Ishikawa (cell line): ENCODE measurements at regions not wholly inside any gene's neighbourhood (a gene's known extent, or its start where the extent isn't known, plus 50 kb on each side); places are given as distances from the start of the nearest gene placed in this dataset.

ENCODE experiments used
- CEBPB ChIP-seq: IDR thresholded peaks from 2 replicates; pipeline ENCODE4 v1.6.1; 2012
- CREB1 ChIP-seq: IDR thresholded peaks from 2 replicates; pipeline ENCODE4 v1.6.1; 2012; ENCODE audit warnings: low read depth
- EGR1 ChIP-seq: IDR thresholded peaks from 2 replicates; pipeline ENCODE4 v1.6.1; 2012
- EP300 ChIP-seq: IDR thresholded peaks from 2 replicates; pipeline ENCODE4 v1.6.1; 2012; ENCODE audit warnings: borderline replicate concordance
- FOXM1 ChIP-seq: IDR thresholded peaks from 2 replicates; pipeline ENCODE4 v1.6.1; 2012; ENCODE audit warnings: low read depth, borderline replicate concordance
- NFIC ChIP-seq: IDR thresholded peaks from 2 replicates; pipeline ENCODE4 v1.6.1; 2012
- RAD21 ChIP-seq: IDR thresholded peaks from 2 replicates; pipeline ENCODE4 v1.6.1; 2012; ENCODE audit warnings: low read depth
- TAF1 ChIP-seq: IDR thresholded peaks from 2 replicates; pipeline ENCODE4 v1.6.1; 2012; ENCODE audit warnings: low read depth, mild to moderate bottlenecking
- TCF12 ChIP-seq: IDR thresholded peaks from 2 replicates; pipeline ENCODE4 v1.6.1; 2012; ENCODE audit warnings: low read depth
- TEAD4 ChIP-seq: IDR thresholded peaks from 2 replicates; pipeline ENCODE4 v1.6.1; 2012
- YY1 ChIP-seq: IDR thresholded peaks from 2 replicates; pipeline ENCODE4 v1.6.1; 2012; ENCODE audit warnings: low read depth
- ZBTB7A ChIP-seq: IDR thresholded peaks from 2 replicates; pipeline ENCODE4 v1.6.1; 2012; ENCODE audit warnings: low read depth
- TF ChIP-seq, protein P1 (sequence below): IDR thresholded peaks from 2 replicates; pipeline ENCODE4 v1.6.1; 2012
- TF ChIP-seq, protein P2 (sequence below): IDR thresholded peaks from 2 replicates; pipeline ENCODE4 v1.6.1; 2012; ENCODE audit warnings: low read depth, mild to moderate bottlenecking
- TF ChIP-seq, protein P3 (sequence below): IDR thresholded peaks from 2 replicates; pipeline ENCODE4 v1.6.1; 2012

DNA sequence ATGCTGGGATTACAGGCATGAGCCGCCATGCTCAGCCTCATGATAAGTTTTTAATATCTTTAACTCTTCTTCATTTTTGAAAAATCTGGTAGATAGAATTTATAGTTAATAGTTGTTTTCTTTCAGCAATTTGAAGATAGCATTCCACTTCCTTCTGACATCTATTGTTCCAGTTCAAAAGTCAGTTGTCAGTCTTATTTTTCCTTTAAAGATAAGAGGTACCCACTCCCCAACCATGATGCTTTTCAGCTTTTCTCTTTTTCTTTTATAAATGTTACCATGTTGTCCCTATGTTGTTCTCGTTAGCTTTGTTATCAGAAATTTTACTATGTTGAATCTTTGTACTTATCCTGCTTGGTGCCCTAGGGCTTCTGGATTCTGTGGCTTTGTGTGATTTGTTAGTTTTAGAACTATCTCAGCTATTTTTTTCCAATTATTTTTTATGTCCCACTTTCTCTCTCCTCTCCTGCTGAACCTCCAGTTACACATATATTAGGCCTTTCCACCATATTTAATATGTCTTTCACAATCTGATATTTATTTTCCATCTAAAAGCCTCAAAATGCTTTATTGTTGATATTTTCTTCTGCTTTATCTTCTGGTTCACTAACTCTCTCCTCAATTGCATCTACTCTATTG is 181.6 kb upstream of the FOXN3 start:
- TF ChIP-seq EGR1, result no peak
- TF ChIP-seq TCF12, result no peak
- no peak for TF ChIP-seq ZBTB7A
- no peak for TF ChIP-seq RAD21
- TF ChIP-seq YY1, result no peak
- TF ChIP-seq EP300, result no peak
- TF ChIP-seq FOXM1, result no peak
- no peak for TF ChIP-seq TAF1
- no peak for TF ChIP-seq NFIC
- TF ChIP-seq CEBPB, result no peak
- TF ChIP-seq, protein P1, sequence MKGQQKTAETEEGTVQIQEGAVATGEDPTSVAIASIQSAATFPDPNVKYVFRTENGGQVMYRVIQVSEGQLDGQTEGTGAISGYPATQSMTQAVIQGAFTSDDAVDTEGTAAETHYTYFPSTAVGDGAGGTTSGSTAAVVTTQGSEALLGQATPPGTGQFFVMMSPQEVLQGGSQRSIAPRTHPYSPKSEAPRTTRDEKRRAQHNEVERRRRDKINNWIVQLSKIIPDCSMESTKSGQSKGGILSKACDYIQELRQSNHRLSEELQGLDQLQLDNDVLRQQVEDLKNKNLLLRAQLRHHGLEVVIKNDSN, result no peak
- TF ChIP-seq TEAD4, result no peak
- TF ChIP-seq, protein P2, sequence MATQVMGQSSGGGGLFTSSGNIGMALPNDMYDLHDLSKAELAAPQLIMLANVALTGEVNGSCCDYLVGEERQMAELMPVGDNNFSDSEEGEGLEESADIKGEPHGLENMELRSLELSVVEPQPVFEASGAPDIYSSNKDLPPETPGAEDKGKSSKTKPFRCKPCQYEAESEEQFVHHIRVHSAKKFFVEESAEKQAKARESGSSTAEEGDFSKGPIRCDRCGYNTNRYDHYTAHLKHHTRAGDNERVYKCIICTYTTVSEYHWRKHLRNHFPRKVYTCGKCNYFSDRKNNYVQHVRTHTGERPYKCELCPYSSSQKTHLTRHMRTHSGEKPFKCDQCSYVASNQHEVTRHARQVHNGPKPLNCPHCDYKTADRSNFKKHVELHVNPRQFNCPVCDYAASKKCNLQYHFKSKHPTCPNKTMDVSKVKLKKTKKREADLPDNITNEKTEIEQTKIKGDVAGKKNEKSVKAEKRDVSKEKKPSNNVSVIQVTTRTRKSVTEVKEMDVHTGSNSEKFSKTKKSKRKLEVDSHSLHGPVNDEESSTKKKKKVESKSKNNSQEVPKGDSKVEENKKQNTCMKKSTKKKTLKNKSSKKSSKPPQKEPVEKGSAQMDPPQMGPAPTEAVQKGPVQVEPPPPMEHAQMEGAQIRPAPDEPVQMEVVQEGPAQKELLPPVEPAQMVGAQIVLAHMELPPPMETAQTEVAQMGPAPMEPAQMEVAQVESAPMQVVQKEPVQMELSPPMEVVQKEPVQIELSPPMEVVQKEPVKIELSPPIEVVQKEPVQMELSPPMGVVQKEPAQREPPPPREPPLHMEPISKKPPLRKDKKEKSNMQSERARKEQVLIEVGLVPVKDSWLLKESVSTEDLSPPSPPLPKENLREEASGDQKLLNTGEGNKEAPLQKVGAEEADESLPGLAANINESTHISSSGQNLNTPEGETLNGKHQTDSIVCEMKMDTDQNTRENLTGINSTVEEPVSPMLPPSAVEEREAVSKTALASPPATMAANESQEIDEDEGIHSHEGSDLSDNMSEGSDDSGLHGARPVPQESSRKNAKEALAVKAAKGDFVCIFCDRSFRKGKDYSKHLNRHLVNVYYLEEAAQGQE, result no peak

DNA sequence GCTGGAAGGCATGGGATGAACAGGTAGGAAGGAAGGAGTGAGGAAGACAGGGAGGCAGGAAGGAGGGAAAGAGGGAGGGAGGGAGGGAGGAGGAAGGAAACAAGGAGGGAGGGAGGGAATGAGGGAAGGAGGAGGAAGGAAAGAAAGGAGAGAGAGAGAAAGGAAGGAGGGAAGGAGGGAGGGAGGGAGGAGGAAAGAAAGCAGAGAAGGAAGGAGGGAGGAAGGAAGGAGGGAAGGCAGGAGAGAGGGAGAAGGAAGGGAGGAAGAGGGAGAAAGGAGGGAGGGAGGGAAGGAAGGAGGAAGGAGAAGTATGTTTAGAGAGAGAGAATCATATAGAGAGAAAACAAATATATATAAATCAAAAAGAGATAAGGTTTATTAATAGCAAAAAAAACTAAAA is 175.9 kb upstream of the FOXN3 start:
- no peak for TF ChIP-seq EGR1
- no peak for TF ChIP-seq CREB1
- TF ChIP-seq, protein P3, sequence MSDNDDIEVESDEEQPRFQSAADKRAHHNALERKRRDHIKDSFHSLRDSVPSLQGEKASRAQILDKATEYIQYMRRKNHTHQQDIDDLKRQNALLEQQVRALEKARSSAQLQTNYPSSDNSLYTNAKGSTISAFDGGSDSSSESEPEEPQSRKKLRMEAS, result no peak
- TF ChIP-seq EP300, result no peak

DNA sequence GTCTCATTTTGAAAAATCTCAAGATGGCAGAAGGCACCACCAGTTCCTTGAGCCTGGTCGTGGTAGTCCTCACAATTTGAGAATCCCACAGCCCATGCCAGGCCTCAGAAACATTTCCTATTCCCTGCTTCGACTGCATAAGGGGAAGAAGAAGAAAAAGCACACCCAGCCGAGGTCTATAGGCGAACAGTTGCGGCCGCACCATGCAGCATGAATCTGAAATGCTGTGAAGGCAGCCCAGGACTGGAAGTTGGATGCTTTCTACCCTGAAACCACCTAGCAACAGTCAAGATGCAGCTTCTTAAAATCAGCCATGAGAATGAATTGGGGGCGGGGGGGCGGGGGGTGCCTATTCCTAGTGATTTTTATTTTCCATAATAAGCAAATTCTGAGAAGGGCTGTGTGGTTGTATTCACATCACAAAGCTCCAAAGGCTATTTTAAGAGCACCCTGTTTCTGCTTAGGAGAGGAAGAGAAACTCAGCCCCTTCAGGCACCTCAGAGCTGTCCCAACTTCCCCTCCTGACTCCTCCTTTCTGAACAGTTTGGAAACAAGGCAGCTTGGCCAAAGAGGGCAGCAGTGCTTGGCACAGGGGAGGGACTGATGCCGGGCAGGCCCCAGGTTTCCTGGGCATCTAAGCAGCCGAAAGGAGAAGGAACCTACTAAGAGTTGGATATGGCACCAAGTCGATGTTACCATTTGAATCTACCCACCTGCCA is 172.5 kb upstream of the FOXN3 start:
- no peak for TF ChIP-seq CEBPB
- TF ChIP-seq FOXM1, result no peak
- TF ChIP-seq, protein P3, result no peak
- no peak for TF ChIP-seq CREB1
- TF ChIP-seq, protein P1, result no peak
- no peak for TF ChIP-seq TEAD4
- no peak for TF ChIP-seq YY1
- no peak for TF ChIP-seq EGR1
- no peak for TF ChIP-seq EP300
- TF ChIP-seq RAD21, result no peak
- TF ChIP-seq TAF1, result no peak
- no peak for TF ChIP-seq TCF12
- TF ChIP-seq, protein P2, result no peak
- TF ChIP-seq ZBTB7A, result no peak
- no peak for TF ChIP-seq NFIC

DNA sequence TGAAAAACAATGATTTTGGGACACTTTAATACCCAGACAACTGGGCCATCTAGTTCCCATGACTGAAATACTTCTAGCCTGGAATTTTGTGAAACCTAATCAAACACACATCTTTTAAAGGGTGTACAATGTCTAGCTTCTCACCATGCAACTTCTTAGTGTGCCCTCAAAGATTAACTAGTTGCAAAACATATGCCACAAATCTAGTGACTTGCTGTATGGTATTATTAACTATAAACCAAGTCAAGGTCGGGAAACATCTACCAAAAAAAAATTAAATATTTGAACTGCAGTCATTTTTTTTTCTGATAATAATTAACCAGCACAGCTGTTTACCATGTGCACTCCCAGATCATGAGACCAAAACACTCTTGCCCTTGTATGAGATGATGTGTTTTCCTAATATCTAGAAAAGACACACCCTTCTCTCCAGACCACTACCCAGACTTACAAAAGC is 171.8 kb upstream of the FOXN3 start:
- TF ChIP-seq, protein P2, result no peak
- no peak for TF ChIP-seq FOXM1
- TF ChIP-seq CEBPB, result no peak
- TF ChIP-seq EP300, result no peak
- TF ChIP-seq TEAD4, result no peak
- TF ChIP-seq, protein P1, result no peak
- no peak for TF ChIP-seq ZBTB7A
- TF ChIP-seq NFIC, result no peak
- TF ChIP-seq RAD21, result no peak
- TF ChIP-seq CREB1, result no peak
- TF ChIP-seq EGR1, result no peak
- TF ChIP-seq, protein P3, result no peak
- TF ChIP-seq YY1, result no peak
- no peak for TF ChIP-seq TAF1
- no peak for TF ChIP-seq TCF12
